Suprapubic skin (tissue), 4 donors: ENCODE measurements at regions not wholly inside any gene's neighbourhood (a gene's known extent, or its start where the extent isn't known, plus 50 kb on each side); places are given as distances from the start of the nearest gene placed in this dataset.

Experiments
- DNase-seq, 2 donors: peaks; one replicate each; pipeline ENCODE4 v3.0.0-alpha.2; 2019; ENCODE audit warnings: low spot score in 2 of 2
- H3K27ac ChIP-seq: fragments of 200-600 bp; sonication (generic); one replicate; pipeline ENCODE4 v1.5.1; 2019
- H3K27me3 ChIP-seq: fragments of 200-600 bp; sonication (generic); one replicate; pipeline ENCODE4 v1.5.1; 2019
- H3K36me3 ChIP-seq: fragments of 200-600 bp; sonication (generic); one replicate; pipeline ENCODE4 v1.5.1; 2019
- H3K4me1 ChIP-seq: fragments of 200-600 bp; sonication (generic); one replicate; pipeline ENCODE4 v1.5.1; 2019
- H3K4me3 ChIP-seq: fragments of 200-600 bp; sonication (generic); one replicate; pipeline ENCODE4 v1.5.1; 2019; ENCODE audit warnings: mild to moderate bottlenecking
- H3K9me3 ChIP-seq: fragments of 200-600 bp; sonication (generic); one replicate; pipeline ENCODE4 v1.5.1; 2019
- EP300 ChIP-seq: sonication (generic); formaldehyde crosslinking; IDR thresholded peaks from one replicate; pipeline ENCODE4 v1.6.1; 2017; ENCODE audit warnings: antibody characterized with exemption
- POLR2A ChIP-seq, 2 donors: fragments of 450-650 bp; IDR thresholded peaks; one replicate each; pipeline ENCODE4 v1.6.1; 2017; ENCODE audit warnings: antibody characterized with exemption in 2 of 2, mild to moderate bottlenecking in 2 of 2, moderate library complexity in 2 of 2
- POLR2AphosphoS5 ChIP-seq, 3 donors: sonication (generic); formaldehyde crosslinking; IDR thresholded peaks; one replicate each; pipeline ENCODE4 v1.6.1; 2017; ENCODE audit warnings: antibody characterized with exemption in 3 of 3
- WGBS: methylation state at CpG from one replicate; pipeline ENCODE4 v1.1.5; 2018; 5-methylcytosine and 5-hydroxymethylcytosine counted together
- TF ChIP-seq, protein P1 (sequence below), 2 donors: fragments of 200-600 bp in 1 of 2; fragments of 450-650 bp in 1 of 2; sonication (generic) in 1 of 2; IDR thresholded peaks; one replicate each; pipeline ENCODE4 v1.5.1; 2016 to 2019; ENCODE audit warnings: antibody characterized with exemption in 2 of 2, mild to moderate bottlenecking in 1 of 2, moderate library complexity in 1 of 2

DNA sequence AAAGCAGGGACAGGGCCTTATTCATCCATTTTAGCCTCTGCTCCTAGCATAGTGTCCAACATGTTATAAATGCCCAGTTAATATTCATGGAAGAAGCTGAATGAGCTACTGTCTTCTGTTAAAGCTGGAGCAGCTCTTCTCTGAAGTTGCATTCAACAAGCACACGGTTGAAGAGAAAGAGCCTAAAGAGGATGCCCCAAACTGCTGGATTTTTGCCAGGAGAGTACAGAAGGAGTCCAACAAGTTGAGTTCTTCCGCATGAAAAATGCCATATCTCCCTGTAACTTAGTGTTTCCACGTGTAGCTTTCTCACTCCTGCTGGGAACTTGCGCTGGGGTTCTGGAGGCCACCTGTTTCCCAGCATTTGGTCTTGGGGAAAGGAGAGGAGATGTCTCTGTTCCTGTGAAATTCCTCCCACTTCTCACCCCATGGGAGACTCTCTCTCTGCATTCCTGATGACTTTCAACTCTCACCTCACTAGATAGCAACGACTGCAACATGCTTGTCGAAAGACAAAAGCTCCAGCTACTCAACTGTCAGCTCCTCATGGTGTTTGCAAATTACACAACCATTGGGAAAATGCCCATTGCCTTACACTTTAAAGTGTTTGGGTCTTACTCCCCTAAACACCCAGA lies 122.8 kb downstream of the KIF4B start:
- H3K9me3 ChIP-seq: no peaks in the 10 kb centered on the region
- 44% methylated on average over 6 of the region's 6 CpGs for WGBS

DNA sequence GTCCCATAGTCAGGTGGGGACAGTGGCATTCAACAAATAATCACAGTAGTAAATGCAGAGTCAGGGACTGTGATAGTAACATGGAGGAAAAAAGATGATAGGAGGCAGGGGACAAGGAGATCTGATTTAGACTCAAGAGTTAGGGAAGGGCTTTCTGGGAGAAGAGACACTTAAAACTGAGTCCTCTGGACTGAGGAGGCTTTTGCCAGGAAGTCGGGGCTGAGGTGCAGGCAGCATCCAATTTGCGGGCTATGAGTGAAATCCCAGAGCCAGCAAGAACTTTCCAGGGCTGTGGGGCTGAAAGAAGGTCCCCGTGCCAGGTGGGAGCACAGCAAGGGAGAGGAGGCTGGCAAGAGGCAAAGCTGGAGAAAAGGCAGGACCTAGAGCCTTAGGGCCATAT lies 124.1 kb downstream of the KIF4B start:
- WGBS: 70% methylated on average over 3 of the region's 3 CpGs
- no peak overlapping the region for H3K4me3 ChIP-seq

More for the DNA sequence above, 122.8 kb downstream of the KIF4B start:
- H3K27me3 ChIP-seq: no peaks in the 10 kb centered on the region
- no peak overlapping the region for H3K4me3 ChIP-seq
- no peaks in the 10 kb centered on the region for H3K36me3 ChIP-seq
- no peak for TF ChIP-seq EP300
- TF ChIP-seq POLR2A (IDR thresholded peaks at IDR 0.05): no peak
- no peak for TF ChIP-seq POLR2AphosphoS5 (IDR thresholded peaks at IDR 0.05)
- TF ChIP-seq, protein P1, sequence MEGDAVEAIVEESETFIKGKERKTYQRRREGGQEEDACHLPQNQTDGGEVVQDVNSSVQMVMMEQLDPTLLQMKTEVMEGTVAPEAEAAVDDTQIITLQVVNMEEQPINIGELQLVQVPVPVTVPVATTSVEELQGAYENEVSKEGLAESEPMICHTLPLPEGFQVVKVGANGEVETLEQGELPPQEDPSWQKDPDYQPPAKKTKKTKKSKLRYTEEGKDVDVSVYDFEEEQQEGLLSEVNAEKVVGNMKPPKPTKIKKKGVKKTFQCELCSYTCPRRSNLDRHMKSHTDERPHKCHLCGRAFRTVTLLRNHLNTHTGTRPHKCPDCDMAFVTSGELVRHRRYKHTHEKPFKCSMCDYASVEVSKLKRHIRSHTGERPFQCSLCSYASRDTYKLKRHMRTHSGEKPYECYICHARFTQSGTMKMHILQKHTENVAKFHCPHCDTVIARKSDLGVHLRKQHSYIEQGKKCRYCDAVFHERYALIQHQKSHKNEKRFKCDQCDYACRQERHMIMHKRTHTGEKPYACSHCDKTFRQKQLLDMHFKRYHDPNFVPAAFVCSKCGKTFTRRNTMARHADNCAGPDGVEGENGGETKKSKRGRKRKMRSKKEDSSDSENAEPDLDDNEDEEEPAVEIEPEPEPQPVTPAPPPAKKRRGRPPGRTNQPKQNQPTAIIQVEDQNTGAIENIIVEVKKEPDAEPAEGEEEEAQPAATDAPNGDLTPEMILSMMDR (IDR thresholded peaks at IDR 0.05): no peak
- no peak for DNase-seq
- H3K27ac ChIP-seq: no peak overlapping the region
- H3K4me1 ChIP-seq: peaks cover 3% of the 10 kb centered on the region

DNA sequence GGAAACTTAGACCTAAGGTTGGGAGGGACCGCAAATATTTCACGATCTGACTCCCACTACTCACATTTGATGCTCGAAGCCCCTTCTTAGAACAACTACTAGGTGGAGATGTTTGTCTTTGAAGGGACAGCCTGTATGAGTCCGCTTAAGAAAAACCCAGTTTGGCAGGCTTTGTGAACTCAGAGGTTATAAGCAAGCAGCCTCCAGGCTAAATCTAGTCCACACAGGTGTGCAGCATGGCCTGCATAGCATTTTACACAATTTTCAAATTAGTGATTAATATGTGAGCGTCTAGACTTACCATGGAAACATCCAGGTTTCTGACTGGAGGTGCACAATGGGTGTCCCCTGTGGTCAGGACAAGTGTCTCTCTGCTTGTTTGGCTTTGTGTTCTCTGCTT lies 127.1 kb downstream of the KIF4B start:
- H3K27ac ChIP-seq: no peak overlapping the region
- no peaks in the 10 kb centered on the region for H3K27me3 ChIP-seq
- WGBS: 62% methylated on average over 5 of the region's 5 CpGs
- H3K9me3 ChIP-seq: no peaks in the 10 kb centered on the region
- no peaks in the 10 kb centered on the region for H3K36me3 ChIP-seq
- TF ChIP-seq POLR2A (IDR thresholded peaks at IDR 0.05): no peak
- TF ChIP-seq POLR2AphosphoS5 (IDR thresholded peaks at IDR 0.05): no peak
- TF ChIP-seq, protein P1 (IDR thresholded peaks at IDR 0.05): no peak
- no peak for TF ChIP-seq EP300
- no peak overlapping the region for H3K4me3 ChIP-seq
- no peak for DNase-seq
- H3K4me1 ChIP-seq: peaks cover 3% of the 10 kb centered on the region

More for the DNA sequence above, 124.1 kb downstream of the KIF4B start:
- TF ChIP-seq EP300 (no peak), POLR2A (IDR thresholded peaks at IDR 0.05) (no peak), POLR2AphosphoS5 (IDR thresholded peaks at IDR 0.05) (no peak)
- TF ChIP-seq, protein P1 (IDR thresholded peaks at IDR 0.05): no peak
- Histone ChIP-seq H3K27me3 (no peaks in the 10 kb centered on the region), H3K27ac (no peak overlapping the region), H3K9me3 (no peaks in the 10 kb centered on the region), H3K4me1 (peaks cover 3% of the 10 kb centered on the region), H3K36me3 (no peaks in the 10 kb centered on the region)
- no peak for DNase-seq

DNA sequence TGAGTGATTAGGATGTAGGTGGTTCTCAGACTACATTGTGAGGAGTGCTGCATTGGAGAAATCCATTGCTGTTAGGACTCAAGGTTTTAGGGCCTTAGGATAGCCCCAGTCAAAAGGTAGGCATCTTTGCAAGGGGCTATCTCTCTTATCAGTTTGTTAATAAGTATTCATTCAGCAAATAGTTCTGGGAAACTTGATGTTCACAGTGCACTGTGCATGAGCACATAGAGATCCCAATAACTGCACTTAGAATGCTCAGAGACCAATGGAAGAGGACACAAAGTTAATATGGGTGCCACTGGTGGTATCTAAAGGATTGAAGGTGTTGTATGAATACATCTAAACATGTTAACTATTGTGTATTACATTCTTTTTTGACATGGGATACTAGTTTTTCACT lies 131.4 kb downstream of the KIF4B start:
- Histone ChIP-seq H3K36me3 (no peaks in the 10 kb centered on the region), H3K4me3 (no peak overlapping the region), H3K27ac (no peak overlapping the region), H3K27me3 (no peaks in the 10 kb centered on the region), H3K9me3 (no peaks in the 10 kb centered on the region), H3K4me1 (no peaks in the 10 kb centered on the region)
- DNase-seq: no peak
- TF ChIP-seq POLR2AphosphoS5 (IDR thresholded peaks at IDR 0.05): no peak
- TF ChIP-seq EP300: no peak
- TF ChIP-seq, protein P1 (IDR thresholded peaks at IDR 0.05): no peak
- no peak for TF ChIP-seq POLR2A (IDR thresholded peaks at IDR 0.05)

DNA sequence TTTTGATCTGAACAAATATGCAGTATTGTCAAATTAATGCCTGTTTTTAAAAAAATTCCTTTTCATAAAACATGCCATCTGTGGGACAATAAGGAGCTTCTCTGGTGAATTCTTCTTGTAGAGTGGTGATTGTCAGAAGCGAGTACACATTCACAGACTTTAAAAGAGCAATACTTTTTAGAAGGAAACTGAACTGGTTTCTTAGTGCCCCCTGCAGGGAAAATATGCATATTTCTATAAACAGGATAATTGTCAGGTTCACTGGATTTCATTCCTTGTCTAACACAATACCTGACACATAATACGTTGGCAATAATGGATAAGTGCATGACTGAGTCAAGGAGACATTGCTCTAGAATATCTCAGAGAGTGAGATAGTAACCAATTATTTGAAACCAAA lies 133.7 kb downstream of the KIF4B start:
- TF ChIP-seq EP300 (no peak), POLR2A (IDR thresholded peaks at IDR 0.05) (no peak), POLR2AphosphoS5 (IDR thresholded peaks at IDR 0.05) (no peak)
- TF ChIP-seq, protein P1 (IDR thresholded peaks at IDR 0.05): no peak
- Histone ChIP-seq H3K36me3 (no peaks in the 10 kb centered on the region), H3K9me3 (no peaks in the 10 kb centered on the region), H3K27me3 (no peaks in the 10 kb centered on the region), H3K4me1 (no peaks in the 10 kb centered on the region), H3K27ac (no peak overlapping the region), H3K4me3 (no peak overlapping the region)
- no peak for DNase-seq
- 33% methylated on average over 2 of the region's 2 CpGs for WGBS
